K562 (cell line): ENCODE measurements at regions not wholly inside any gene's neighbourhood (a gene's known extent, or its start where the extent isn't known, plus 50 kb on each side); places are given as distances from the start of the nearest gene placed in this dataset.

ENCODE experiments used
- DPF2 ChIP-seq: fragments of 450-650 bp; IDR thresholded peaks from 2 replicates; pipeline ENCODE4 v1.6.1; 2016
- HES1 ChIP-seq: fragments of 450-650 bp; IDR thresholded peaks from 2 replicates; pipeline ENCODE4 v1.6.1; 2016; ENCODE audit warnings: low read depth, mild to moderate bottlenecking, moderate library complexity
- HMGXB4 ChIP-seq: sonication (generic); formaldehyde crosslinking; IDR thresholded peaks from 2 replicates; pipeline ENCODE4 v1.8.1; 2023; ENCODE audit warnings: mild to moderate bottlenecking, missing genetic modification reagents
- KAT8 ChIP-seq: fragments of 450-650 bp; IDR thresholded peaks from 2 replicates; pipeline ENCODE4 v1.6.1; 2016; ENCODE audit warnings: low read depth, mild to moderate bottlenecking
- PKNOX1 ChIP-seq: fragments of 450-650 bp; IDR thresholded peaks from 2 replicates; pipeline ENCODE4 v1.6.1; 2016
- PPARD ChIP-seq: fragments of 250-450 bp; sonication (Bioruptor Pico); IDR thresholded peaks from 2 replicates; pipeline ENCODE4 v1.8.0; 2022; ENCODE audit warnings: inconsistent platforms, mild to moderate bottlenecking, moderate library complexity
- RBM34 ChIP-seq: fragments of 200-400 bp; formaldehyde crosslinking; IDR thresholded peaks from 2 replicates; pipeline ENCODE4 v1.6.1; 2018; ENCODE audit warnings: low read length, borderline replicate concordance; ENCODE audit not compliant: insufficient read depth
- STAT5B ChIP-seq: fragments of 250-450 bp; sonication (Bioruptor Pico); IDR thresholded peaks from 2 replicates; pipeline ENCODE4 v1.8.0; 2021; ENCODE audit warnings: mild to moderate bottlenecking, inconsistent platforms
- TGIF2 ChIP-seq: sonication (generic); formaldehyde crosslinking; IDR thresholded peaks from 2 replicates; pipeline ENCODE4 v1.8.1; 2022; ENCODE audit warnings: mild to moderate bottlenecking, missing genetic modification reagents, moderate library complexity
- TRIM28 ChIP-seq: fragments of 450-650 bp; IDR thresholded peaks from 2 replicates; pipeline ENCODE4 v1.6.1; 2017
- ZNF354B ChIP-seq: fragments of 250-450 bp; sonication (Bioruptor Pico); IDR thresholded peaks from 2 replicates; pipeline ENCODE4 v1.4.0; 2020
- ZNF589 ChIP-seq: fragments of 200-800 bp; sonication (Bioruptor generic); IDR thresholded peaks from 2 replicates; pipeline ENCODE4 v1.6.1; 2016; ENCODE audit warnings: low read depth, missing genetic modification characterization, missing compliant biosample characterization
- TF ChIP-seq, protein P1 (sequence below): sonication (generic); formaldehyde crosslinking; IDR thresholded peaks from 2 replicates; pipeline ENCODE4 v1.8.0; 2023; ENCODE audit warnings: mild to moderate bottlenecking, missing genetic modification reagents
- TF ChIP-seq, protein P2 (sequence below): IDR thresholded peaks from 2 replicates; pipeline ENCODE4 v1.6.1; 2011; ENCODE audit not compliant: insufficient read length; ENCODE audit errors: extremely low read depth
- TF ChIP-seq, protein P3 (sequence below): sonication (generic); formaldehyde crosslinking; IDR thresholded peaks from 2 replicates; pipeline ENCODE4 v1.8.0; 2022; ENCODE audit warnings: mild to moderate bottlenecking, missing genetic modification reagents
- TF ChIP-seq, protein P4 (sequence below): fragments of 250-450 bp; sonication (Bioruptor Pico); IDR thresholded peaks from 2 replicates; pipeline ENCODE4 v1.8.0; 2022; ENCODE audit warnings: moderate library complexity, mild to moderate bottlenecking, inconsistent platforms

DNA sequence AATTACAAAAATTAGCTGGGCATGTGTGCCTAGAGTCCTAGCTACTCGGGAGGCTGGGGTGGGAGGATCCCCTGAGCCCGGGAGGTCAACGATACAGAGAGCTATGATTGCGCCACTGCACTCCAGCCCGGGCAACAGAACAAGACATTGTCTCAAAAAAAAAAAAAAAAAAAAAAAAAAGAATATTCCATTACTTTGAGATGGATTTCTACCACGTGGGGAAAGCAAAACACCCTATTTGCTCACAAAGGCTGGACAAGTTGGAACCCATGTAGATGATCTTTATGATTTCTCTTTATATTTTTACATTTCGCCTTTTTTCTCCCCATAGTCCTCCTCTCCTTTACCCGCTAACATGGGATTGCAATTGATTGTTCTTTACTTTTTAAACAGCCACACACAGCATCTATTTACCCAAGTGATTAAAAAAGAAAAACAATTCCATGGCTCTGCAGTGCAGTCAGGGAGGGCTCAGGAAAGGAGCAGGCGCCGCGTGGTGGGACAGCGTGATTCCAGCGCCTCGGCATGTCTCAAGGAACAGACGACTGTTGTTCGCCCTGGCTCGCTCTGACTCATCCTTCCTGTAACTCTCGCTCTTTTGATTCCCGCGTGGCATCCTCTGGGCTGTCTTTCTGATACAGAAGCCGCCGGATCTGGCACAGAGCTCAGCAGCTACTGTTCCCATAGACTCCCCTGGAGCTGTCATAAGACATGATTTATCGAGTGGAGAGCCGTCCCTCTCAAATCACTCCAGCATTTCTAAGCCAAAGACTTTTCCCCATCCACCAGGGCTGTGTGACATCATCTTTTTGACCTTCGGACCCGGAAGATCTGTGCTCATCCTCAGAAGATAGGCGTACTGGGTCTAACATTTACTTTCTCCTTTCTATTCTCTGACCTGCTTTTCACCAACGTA, 230.4 kb upstream of the AGAP1 start (continued):
- TF ChIP-seq ZNF589 (CRISPR knock-in tag) (no peak), HMGXB4 (CRISPR knock-in tag) (no peak), PKNOX1 (peak; percentile 46; the same call in 1 of the 2 replicates), HES1 (no peak), PPARD (CRISPR knock-in tag) (no peak), KAT8 (no peak), DPF2 (no peak), TGIF2 (CRISPR knock-in tag) (no peak), TRIM28 (no peak), STAT5B (no peak), RBM34 (no peak), ZNF354B (CRISPR knock-in tag) (no peak)
- TF ChIP-seq, protein P1, sequence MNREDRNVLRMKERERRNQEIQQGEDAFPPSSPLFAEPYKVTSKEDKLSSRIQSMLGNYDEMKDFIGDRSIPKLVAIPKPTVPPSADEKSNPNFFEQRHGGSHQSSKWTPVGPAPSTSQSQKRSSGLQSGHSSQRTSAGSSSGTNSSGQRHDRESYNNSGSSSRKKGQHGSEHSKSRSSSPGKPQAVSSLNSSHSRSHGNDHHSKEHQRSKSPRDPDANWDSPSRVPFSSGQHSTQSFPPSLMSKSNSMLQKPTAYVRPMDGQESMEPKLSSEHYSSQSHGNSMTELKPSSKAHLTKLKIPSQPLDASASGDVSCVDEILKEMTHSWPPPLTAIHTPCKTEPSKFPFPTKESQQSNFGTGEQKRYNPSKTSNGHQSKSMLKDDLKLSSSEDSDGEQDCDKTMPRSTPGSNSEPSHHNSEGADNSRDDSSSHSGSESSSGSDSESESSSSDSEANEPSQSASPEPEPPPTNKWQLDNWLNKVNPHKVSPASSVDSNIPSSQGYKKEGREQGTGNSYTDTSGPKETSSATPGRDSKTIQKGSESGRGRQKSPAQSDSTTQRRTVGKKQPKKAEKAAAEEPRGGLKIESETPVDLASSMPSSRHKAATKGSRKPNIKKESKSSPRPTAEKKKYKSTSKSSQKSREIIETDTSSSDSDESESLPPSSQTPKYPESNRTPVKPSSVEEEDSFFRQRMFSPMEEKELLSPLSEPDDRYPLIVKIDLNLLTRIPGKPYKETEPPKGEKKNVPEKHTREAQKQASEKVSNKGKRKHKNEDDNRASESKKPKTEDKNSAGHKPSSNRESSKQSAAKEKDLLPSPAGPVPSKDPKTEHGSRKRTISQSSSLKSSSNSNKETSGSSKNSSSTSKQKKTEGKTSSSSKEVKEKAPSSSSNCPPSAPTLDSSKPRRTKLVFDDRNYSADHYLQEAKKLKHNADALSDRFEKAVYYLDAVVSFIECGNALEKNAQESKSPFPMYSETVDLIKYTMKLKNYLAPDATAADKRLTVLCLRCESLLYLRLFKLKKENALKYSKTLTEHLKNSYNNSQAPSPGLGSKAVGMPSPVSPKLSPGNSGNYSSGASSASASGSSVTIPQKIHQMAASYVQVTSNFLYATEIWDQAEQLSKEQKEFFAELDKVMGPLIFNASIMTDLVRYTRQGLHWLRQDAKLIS, result no peak
- TF ChIP-seq, protein P2, sequence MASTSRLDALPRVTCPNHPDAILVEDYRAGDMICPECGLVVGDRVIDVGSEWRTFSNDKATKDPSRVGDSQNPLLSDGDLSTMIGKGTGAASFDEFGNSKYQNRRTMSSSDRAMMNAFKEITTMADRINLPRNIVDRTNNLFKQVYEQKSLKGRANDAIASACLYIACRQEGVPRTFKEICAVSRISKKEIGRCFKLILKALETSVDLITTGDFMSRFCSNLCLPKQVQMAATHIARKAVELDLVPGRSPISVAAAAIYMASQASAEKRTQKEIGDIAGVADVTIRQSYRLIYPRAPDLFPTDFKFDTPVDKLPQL, result no peak
- TF ChIP-seq, protein P3, sequence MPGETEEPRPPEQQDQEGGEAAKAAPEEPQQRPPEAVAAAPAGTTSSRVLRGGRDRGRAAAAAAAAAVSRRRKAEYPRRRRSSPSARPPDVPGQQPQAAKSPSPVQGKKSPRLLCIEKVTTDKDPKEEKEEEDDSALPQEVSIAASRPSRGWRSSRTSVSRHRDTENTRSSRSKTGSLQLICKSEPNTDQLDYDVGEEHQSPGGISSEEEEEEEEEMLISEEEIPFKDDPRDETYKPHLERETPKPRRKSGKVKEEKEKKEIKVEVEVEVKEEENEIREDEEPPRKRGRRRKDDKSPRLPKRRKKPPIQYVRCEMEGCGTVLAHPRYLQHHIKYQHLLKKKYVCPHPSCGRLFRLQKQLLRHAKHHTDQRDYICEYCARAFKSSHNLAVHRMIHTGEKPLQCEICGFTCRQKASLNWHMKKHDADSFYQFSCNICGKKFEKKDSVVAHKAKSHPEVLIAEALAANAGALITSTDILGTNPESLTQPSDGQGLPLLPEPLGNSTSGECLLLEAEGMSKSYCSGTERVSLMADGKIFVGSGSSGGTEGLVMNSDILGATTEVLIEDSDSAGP (CRISPR knock-in tag), result no peak
- TF ChIP-seq, protein P4, sequence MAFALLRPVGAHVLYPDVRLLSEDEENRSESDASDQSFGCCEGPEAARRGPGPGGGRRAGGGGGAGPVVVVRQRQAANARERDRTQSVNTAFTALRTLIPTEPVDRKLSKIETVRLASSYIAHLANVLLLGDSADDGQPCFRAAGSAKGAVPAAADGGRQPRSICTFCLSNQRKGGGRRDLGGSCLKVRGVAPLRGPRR (CRISPR knock-in tag), result no peak
